NCI-H748 (cell line): ENCODE measurements at regions not wholly inside any gene's neighbourhood (a gene's known extent, or its start where the extent isn't known, plus 50 kb on each side); places are given as distances from the start of the nearest gene placed in this dataset.
A peak's percentile ranks its signal among the peaks of the same experiment; 100 is the strongest.

ENCODE experiments used
- DNase-seq: peaks from one replicate; lab custom pipeline; 2025; ENCODE audit not compliant: unreplicated experiment; lab: John Stamatoyannopoulos, UW

DNA sequence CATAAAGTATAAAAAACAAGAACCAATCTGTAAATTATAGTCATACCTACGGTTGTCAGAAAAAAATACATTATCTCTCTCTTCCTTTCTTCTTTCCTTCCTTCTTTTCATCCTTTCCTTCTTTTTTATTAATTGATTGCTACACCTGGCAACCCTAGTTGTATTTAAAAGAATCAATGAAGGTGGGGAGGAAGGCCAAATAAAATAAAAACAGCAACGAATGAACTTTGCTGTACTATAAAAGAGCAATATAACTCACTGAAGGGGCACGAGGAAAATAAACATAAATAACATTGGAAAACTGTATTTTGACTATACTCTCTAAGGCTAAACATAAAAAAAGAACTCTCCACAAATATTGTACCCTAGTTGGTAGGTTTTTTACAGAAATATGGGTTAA is 898.2 kb upstream of the USP15 start:
- DNase-seq: no peak

DNA sequence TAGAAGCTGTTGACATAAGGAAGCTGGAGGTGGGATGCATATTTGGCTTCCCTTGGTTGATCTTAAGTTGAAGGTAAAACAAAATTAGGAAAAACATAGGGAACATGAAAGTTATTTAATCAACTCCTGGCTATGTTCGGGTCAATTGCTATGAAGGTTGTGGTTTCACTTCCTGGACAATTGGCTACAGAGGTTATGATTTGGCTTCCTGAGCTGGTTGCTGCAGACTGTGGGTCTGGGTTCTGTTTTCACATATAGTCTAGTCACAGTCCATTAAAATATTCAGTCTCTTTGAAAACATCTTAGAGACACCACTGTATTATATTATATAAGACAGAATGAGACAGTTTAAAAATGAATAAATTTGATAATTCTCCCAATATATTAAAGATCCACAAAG is 895.2 kb upstream of the USP15 start:
- no peak for DNase-seq

- no peak for DNase-seq
These were observed 892.9 kb upstream of the USP15 start for GRCh38 chr12:61367281-61367785.

GRCh38 chr12:61369241-61369910 is 890.8 kb upstream of the USP15 start:
- no peak for DNase-seq

DNA sequence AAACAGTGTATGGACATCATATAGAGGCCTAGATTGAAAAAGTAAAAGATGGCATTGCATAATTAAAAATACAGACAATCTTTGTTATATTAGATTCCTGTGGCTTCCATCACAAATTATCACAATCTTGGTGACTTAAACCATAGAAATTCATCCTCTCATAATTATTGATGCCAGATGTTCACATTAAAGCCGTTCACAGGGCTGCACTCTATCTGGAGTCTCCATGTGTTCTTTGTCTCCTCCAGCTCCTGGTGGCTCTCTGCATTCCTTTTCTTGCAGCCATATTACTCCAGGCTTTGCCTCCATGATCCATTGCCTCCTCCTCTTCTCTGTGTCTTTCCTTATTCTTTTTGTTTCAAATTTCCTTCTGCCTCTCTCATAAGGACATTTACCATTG is 875.7 kb upstream of the USP15 start:
- no peak for DNase-seq

GRCh38 chr12:61385771-61386170 is 874.4 kb upstream of the USP15 start:
- DNase-seq: no peak

DNA sequence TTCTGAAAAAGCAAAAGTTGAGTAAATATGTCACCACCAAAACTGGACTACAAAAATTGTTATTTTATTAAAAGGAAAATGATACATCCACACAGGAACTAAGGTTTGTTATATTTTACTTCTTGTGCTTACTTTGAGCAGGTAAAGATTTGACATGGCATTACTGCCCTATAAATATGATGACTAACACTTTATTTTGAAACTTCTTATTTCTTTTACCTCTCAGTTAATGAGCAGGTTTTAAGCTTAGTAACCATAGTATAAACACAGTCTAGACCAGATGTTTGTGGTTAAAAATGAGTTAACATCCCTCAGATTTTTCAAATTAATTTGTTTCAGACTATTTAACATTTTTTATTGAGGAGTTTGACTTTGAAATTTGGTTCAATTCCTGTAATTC is 862.5 kb upstream of the USP15 start:
- DNase-seq: no peak

DNA sequence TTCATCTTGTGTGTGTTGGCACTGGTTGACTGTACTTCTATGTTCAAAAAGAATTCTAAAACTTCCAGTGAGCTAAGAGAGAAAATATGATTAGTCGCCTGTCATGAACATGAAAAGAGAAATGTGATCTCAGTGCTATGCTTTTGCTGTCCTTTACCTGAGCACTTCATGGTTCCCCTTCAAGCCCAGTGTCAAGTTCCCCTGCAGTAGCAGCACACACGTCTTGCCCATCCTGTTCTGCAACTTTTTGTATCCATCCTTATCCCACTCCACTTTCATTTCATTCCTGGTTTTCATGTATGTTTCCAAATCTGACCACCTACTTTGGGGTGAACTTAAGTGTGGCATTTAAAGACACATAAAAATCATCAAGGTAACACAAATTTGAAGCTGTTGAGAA is 848.0 kb upstream of the USP15 start:
- DNase-seq: peak; percentile 50

- DNase-seq: peak; percentile 13
These were observed 845.7 kb upstream of the USP15 start for GRCh38 chr12:61414470-61414869.

DNA sequence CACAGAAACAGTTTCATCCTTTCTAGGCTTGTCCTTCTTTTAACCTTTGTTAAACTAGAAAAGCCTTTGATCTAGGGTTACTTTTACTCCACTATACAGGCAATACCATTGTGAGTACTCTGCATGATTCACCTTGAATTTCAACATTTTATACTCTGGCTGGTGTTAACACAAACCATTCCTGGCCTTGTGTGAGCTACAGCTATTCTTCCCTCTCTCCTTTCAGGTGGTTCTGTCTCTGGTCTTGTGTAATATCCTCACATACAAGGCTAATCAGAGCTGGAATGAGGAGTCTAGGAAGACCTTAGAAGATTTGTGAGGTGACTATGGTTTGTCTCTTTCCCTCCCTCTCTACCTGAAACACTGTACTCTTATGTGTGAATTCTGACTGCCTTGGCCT is 837.4 kb upstream of the USP15 start:
- no peak for DNase-seq

DNA sequence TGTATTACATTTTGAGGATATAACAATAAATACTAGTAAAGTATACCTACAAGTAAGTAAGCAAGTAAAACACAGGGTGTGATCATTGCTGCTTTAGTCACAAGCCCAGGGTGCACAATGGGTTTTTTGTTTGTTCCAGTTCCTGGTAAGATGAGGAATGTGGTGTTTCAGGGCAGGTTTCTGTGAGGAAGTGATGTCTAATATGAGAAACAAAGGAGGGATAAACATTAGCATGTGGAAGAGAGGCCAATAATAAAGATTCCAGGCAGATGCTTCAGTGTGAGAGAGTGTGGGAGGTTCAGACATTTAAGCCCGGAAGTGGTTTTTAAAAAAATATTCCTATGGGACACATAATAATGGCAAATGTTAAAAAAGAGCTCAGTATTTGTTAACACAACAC is 808.1 kb upstream of the USP15 start:
- peak; percentile 28 for DNase-seq

- no peak for DNase-seq
These were observed 772.5 kb upstream of the USP15 start for GRCh38 chr12:61487728-61488127.

DNA sequence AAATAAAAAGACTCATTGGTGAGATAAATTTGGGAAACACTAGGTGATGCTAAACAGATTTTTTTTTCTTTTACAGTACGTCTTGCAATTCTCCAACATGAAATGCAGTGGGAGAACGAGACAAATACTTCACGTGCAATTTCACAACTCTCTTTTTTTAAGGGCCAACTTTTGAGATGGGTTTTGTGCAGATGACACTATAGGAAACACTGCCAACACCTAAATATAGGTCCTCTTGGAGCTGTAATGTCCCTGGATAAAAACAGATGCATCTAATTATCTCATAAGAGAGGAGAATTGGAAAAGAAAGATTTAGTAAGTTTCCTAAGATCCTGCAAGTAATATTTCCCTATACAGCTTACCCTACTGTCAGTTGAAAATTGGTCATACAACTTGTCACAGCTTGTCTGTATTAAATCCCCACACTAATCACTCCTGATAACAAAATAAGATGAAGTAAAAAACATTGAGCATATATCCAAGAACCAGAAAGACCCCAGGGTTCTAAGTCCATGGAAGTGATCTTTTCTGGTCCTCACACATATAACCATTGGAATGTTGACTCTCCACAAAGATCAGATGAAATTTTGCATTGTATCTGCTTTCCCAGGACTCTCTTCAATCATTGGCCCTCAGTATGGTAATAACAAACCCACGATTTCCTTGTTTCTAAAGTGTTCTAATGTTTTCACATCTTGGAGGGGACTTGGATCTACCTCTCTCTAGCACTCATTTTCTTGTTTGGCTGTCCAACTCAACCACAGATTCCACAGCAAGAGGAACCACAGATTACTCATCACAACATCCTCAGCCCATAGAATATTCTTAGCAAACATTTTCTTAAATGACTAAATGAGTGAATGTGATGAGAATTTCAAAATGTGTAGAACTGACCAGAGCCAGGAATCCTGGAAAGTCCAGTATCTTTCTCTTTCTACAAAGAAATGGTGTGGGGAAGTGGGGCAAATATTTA is 769.4 kb upstream of the USP15 start:
- no peak for DNase-seq

- DNase-seq: no peak
These were observed 758.0 kb upstream of the USP15 start for GRCh38 chr12:61502179-61502578.

GRCh38 chr12:61504396-61505080 is 755.7 kb upstream of the USP15 start:
- peak; percentile 64 for DNase-seq

GRCh38 chr12:61513499-61513898 is 746.7 kb upstream of the USP15 start:
- DNase-seq: no peak

GRCh38 chr12:61514016-61514415 is 746.2 kb upstream of the USP15 start:
- DNase-seq: no peak

GRCh38 chr12:61521258-61521657 is 738.9 kb upstream of the USP15 start:
- no peak for DNase-seq

- no peak for DNase-seq
These were observed 736.8 kb upstream of the USP15 start for GRCh38 chr12:61523276-61523992.

DNA sequence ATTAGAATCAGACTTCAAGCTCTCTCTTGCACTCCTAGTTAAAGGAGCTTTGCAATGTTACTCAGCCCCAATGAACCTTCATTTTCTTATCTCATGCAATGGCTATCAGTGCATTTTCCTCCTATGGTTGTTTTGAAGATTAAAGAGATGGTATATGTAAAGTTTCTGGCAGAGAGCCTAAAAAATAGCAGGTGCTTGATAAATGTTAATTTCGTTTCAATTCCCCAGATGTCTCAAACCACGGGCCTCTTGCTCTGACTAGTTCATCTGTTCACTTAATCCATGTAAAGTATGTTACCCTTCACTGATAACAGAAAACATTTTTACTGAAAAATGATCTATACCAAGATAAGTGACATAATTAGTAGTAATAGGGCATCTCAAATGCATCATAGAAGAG is 735.4 kb upstream of the USP15 start:
- no peak for DNase-seq

- peak; percentile 9 for DNase-seq
These were observed 734.9 kb upstream of the USP15 start for GRCh38 chr12:61525331-61525730.
